Colon (tissue), 2 donors: ENCODE measurements at regions not wholly inside any gene's neighbourhood (a gene's known extent, or its start where the extent isn't known, plus 50 kb on each side); places are given as distances from the start of the nearest gene placed in this dataset.

Experiments
- FAIRE-seq: peaks from 2 replicates; lab custom pipeline; 2012; peaks lifted over from hg19 to GRCh38; lab: Jason Lieb, UNC
- donor health status: control.
- donor health status: control.

GRCh38 chr5:176178789-176179188, 59.4 kb upstream of the SIMC1 start:
- FAIRE-seq: no peak

DNA sequence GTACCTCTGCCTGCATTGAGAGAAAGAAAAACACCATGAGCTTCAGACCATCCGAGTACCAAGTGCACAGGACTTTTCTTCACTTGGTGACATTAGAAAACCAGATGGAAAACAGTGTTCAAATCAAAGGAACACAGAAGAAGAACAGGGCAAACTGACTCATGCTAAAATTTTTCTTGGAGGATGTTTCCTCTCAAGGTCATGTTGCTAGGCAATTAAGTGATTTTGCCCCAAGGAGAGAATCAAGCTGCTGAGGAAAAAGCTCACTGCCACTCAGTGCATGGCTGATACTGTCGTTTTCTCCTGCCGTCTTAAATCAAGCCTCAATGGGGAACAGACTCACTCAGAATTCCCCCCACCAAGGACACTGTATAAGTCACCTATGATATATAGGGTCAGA, 57.9 kb upstream of the SIMC1 start:
- FAIRE-seq: no peak

DNA sequence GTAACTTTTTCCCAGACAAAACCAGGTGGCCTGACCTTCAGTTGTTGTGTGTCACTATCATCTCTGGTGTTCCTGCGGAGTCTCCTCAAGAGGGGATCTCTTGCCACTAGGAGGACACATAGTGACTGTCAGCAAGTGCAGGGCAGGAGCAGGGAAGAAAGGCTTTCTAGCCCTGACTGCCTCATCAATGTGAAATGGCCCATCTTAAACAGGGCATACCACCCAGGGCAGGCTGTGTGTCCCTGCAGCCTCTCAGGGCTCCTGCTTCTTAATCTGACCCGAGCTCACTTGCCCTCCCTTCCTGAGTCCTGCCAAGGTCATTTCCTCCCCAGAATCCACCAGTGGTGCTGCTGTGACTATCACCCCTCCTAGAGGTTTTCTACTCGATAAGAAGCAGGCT, 57.4 kb upstream of the SIMC1 start:
- no peak for FAIRE-seq

GRCh38 chr5:176181271-176181855, 56.9 kb upstream of the SIMC1 start:
- no peak for FAIRE-seq

DNA sequence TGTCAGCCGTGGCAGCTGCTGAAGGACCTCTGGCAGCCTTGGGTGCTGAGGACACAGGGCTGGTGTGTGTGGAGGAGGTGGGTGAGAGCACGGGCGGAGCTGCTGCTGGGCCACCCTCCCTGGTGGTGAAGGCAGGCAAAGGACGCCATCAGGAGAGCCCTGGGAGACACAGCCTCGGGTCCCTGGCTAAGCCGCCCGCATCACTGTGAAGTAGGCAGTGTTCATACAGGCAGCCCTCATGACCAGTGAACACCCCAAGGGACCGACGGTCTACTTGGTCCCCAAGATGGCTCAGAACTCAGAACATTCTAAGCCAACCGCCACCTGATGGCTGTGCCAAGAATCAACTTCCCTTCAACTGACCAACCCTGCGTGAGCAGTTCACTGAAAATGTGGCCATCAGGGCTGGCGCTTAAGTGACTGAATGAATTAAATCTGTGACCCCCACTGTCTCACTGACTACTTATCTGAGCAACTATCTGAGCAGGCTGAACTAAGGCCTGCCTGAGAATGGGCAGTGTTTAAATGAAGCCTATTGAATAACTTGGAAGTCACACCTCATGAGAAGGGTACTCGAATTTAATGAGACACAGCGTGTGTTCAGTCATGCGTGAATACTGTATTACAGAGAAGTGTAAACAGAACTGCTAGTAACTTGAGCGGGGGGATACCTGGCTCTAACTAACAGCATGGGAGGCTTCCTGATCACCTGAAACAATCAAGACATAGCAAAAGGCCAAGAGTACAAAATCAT, 54.7 kb upstream of the SIMC1 start:
- no peak for FAIRE-seq

GRCh38 chr5:176184608-176185132, 53.6 kb upstream of the SIMC1 start:
- FAIRE-seq: no peak

DNA sequence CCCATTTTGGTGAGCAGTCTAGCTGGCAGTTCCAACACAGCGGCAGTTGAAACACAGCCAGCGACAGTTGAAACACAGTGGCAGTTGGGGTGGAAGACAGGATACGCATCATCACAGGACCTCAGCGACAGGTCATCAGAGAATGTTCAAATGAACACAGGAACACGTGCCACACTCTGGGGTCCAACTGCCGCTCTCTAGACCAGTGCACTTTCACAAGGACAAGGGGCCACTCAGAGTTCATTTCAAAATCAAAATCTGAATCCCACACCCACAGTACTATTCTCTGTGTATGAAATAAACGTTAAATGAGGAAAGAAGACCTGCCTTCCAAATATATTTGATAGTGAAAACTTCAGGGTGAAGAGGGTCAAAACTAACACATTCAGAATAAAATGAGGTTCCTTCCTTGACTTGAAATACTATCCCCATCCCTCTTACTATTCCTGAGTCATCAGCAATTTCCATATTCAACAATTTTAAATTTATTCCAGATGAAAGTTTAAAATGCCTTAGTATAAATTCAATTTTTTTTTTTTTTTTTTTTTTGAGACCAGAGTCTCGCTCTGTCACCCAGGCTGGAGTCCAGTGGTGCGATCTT, 53.0 kb upstream of the SIMC1 start:
- FAIRE-seq: no peak

GRCh38 chr5:176186107-176186506, 52.1 kb upstream of the SIMC1 start:
- no peak for FAIRE-seq

DNA sequence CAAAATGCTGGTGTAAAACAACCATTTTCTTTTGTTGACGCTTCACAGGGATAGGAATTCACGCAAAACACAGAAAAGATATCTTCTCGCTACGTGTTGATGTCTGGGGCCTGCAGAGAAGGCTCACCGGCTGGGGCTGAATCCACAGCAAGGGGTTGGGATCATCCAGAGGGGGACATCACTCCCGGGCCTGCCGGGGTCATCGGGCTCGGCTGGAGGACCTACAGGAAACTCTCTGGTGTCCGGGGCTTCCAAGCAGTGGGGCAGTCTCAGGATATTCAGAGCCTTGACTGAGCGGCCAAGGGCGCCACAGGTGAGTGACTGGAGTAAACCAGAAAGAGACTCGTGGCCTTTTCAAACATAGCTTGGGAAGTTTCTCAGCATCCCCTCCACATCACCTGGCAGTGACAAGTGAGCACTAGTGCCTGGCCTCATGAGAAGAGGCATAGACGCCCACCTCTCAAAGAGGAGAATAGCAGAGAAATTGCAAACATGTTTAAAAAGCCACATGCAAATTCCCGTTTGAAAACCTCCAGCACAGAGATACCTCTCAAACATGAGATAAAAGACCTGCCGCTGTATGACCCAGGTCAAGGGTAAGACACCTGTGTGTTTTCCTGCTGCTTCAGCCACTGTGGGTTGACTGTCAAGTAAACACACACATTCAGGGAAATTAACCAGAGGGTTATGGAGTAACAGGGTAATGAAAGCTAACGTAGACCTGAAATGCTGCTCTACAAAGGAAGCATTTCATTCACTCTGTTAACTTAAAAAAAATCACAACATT, 50.8 kb upstream of the SIMC1 start:
- no peak for FAIRE-seq

DNA sequence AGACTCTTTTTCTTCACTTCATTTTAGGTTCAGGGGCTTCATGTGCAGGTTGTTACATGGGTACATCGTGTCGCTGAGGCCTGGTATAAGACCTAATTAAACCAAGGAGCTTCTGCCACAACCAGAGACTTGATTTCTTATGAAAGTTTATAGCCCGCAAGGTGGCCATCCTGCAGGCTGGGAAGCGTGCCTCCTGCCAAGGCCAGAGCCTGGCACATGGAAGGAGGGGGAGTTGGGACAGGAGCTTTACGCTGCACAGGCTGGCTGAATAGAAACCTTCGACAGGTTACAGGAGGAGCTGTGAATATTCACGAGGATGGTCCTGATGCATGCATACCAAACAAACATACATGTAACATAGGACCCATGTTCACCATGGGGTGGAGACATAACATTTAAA, 50.1 kb upstream of the SIMC1 start:
- FAIRE-seq: no peak
